GM12874 (cell line): ENCODE measurements at regions not wholly inside any gene's neighbourhood (a gene's known extent, or its start where the extent isn't known, plus 50 kb on each side); places are given as distances from the start of the nearest gene placed in this dataset.

Source experiments
- TF ChIP-seq, protein P1 (sequence below): IDR thresholded peaks from 2 replicates; pipeline ENCODE4 v1.5.1; 2011; ENCODE audit warnings: low read depth, mild to moderate bottlenecking, control low read depth, low read length, moderate library complexity; ENCODE audit not compliant: insufficient read depth

DNA sequence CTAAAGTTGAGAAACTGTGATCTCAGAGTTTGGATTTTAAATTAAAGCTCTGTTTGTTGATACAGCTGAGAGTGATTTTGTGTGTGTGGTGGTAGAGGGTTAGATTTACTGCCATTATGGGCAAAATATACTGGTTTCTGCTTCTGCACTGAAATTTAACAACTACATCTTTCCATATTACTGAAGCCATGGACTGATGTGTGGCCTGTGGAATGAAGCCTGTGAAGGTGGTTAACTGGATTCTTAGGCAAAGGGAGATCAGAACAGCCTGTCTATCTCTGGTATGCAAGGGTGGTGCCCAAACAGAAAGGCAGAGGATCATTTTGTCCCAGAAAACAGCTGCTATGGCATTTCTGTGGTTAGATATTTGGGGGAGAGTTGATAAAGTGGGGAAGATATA is 297.3 kb upstream of the THBS1 start:
- TF ChIP-seq, protein P1, sequence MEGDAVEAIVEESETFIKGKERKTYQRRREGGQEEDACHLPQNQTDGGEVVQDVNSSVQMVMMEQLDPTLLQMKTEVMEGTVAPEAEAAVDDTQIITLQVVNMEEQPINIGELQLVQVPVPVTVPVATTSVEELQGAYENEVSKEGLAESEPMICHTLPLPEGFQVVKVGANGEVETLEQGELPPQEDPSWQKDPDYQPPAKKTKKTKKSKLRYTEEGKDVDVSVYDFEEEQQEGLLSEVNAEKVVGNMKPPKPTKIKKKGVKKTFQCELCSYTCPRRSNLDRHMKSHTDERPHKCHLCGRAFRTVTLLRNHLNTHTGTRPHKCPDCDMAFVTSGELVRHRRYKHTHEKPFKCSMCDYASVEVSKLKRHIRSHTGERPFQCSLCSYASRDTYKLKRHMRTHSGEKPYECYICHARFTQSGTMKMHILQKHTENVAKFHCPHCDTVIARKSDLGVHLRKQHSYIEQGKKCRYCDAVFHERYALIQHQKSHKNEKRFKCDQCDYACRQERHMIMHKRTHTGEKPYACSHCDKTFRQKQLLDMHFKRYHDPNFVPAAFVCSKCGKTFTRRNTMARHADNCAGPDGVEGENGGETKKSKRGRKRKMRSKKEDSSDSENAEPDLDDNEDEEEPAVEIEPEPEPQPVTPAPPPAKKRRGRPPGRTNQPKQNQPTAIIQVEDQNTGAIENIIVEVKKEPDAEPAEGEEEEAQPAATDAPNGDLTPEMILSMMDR, result no peak

DNA sequence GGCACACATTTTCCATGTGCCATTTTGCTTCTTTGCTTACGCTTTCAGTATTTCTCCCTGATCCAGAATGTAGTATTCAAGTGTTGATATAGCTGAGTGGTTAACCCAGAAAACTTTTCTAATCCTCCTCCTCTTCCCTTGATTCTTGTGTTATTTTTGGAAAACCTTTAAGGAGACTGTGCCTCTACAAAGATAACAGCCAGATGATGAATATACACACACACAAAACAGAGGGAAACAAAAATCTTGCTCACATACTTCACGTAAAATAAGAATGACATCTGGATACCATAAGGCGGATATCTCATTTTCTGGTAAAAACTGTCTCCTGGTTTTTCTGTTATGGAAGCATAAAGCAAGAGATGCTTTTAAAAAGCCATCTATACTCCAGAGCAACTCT is 295.8 kb upstream of the THBS1 start:
- TF ChIP-seq, protein P1, result no peak

DNA sequence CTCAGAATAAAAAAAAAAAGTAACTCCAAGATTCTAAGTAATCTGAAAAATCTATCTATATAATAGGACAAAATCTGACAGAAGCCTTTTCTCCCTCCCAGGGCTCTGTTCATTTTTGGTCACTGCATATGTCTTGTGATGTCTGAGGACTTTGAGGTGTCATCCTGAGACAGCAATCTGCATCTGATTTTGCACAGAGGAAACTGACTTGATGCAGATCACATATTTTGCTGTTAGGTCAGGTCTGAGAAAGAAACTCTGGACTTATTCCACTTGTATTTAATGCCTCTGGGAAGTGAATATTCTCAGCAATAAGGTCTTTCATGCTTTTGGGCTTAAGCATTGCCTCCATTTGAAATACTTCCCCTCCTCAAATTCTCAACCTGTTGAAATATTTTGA is 295.2 kb upstream of the THBS1 start:
- TF ChIP-seq, protein P1, result no peak

DNA sequence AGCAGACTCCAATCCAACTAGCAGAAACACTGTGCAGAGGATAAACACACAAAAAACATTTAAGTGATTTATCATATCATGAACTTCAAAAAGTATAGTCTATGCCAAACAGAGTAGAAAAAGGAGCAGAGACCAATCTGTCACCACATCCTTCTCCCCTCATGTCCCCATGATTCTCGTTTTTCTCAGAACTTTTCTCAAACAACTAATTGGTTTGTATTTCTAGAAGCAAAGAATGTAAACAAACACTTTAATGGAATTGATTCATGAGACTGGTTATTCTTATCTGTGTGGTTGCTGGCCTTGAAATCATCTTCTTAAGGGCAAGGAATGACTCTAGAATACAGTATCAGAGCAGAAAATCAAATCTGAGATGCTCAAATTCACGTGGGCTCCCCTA is 294.2 kb upstream of the THBS1 start:
- TF ChIP-seq, protein P1, result no peak

DNA sequence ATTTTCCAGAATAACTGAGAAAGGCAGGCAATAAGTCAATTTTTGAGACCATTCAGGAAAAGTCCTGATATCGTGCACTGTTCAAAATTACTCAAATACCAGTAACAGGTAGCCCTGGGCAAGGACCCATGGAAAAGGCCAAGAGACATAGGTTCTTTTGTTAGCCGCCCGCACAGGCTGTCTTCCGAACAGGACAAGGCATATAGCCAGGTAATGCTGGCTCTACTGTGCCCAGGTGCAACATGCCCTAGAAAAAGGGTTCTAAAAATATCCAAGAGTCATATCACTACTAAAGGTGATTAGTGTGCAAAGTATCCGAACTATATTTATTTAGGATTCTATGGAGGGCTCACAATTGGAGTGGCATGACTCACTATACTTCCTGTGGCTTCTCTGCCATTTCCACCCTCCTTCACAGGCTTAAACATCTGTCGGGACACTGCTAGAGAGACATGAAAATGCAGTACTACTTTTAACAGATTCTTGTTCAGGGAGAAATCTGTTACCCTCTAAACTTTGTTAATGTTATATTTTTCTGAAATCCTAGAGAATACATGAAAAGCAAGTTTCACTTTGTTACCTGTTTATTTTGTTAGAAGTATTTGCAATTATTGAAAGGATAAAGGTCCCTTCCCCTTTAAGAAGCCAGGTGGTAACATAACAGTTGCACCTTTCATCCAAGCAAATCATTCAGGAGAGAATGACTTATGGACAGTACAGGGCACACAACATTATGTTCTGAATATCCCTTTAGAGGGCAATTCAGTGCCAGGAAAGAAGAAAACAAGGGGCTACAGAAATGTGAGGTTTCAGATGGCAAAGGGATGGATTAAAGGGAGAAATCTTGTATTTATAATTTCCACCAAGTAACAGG is 293.3 kb upstream of the THBS1 start:
- TF ChIP-seq, protein P1, result no peak

DNA sequence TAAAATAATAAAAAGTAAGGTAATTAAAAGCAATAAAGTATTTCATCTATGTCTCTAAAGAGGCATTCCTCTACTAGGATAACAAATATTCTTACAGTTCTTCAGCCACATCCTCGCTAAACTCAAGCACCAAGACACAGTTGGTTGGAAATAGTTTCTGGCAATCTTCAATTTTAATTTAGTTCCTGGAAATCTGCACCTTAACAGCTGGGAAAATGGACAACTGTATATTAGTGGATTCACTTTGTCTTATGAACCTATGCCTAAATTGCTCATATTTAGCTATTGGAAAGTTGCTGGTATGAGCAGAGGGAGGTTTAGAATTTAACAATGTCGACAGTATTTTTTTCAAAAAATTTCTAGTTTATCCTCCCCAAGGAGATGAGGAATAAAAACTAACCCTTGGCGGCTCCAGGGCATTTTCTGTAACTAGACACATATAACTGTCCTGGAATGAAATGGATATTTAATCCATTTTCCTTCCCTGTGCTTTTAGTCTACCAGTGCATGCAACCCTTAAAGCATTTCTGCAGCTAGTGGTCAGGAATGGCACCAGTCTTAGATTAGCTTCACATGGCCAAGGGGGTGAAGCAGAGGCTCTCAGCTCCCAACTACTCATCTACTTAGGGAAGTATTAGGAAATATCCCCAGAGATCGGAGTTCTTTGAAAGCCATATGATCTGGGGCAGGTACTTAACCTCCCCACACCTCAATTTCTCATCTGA is 290.0 kb upstream of the THBS1 start:
- TF ChIP-seq, protein P1, result no peak

DNA sequence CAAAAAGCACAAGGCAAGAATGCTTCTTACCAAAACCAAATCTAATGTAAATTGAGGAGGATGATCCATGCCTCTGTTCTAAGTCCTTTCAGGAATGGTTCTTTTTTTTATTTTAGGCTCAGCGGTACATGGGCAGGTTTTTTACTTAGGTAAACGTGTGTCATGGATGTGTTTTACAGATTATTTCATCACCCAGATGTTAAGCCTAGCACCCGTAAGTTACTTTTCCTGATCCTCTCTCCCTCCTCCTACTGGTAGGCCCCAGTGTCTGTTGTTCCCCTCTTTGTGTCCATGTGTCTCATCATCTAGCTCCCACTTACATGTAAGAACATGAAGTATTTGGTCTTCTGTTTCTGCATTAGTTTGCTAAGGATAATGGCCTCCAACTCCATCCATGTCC is 289.2 kb upstream of the THBS1 start:
- TF ChIP-seq, protein P1, result no peak
